ENCODE measurements at regions not wholly inside any gene's neighbourhood (a gene's known extent, or its start where the extent isn't known, plus 50 kb on each side); places are given as distances from the start of the nearest gene placed in this dataset.
"Not testable (repeated sequence)": the region's sequence is repeated elsewhere in the genome, so short reads cannot be mapped to it uniquely, and the experiment has no call there.

GRCh38 chr2:123359636-123360035 is 665.5 kb upstream of the CNTNAP5 start:
- no peak for DNase-seq

DNA sequence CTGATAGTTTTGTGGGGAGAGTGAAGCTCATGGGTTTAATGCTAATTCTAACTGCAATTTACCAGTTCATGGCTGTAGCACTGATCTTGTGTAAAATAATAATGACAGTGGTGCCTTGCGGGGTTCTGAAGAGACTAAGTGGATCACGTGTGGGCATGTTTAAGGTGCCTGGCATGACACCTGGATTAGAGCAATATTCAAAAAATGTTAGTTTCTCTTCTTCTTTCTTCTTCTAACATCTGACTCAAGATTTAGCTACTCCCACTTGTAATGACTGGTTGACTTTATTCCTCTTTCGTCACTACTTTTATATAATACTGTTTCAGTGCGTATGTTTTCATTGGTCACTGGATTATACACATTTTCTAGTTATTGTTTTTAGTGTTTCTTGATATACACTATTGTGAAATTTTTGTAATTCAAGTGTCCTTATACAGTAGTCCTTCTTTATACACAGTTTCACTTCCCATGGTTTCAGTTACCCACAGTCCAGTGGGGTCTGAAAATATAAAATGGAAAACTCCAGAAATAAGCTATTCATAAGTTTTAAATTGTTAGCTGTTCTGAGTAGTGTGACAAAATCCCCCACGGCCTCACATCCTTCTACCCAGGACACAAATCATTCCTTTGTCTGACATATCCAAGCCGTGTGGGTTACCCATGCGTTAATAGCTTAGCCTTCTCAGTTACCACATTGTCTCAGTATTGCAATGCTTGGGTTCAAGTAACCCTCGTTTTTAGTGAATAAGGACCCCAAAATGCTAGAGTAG is 662.2 kb upstream of the CNTNAP5 start:
- DNase-seq: no peak

GRCh38 chr2:123363826-123364225 is 661.3 kb upstream of the CNTNAP5 start:
- DNase-seq: no peak

DNA sequence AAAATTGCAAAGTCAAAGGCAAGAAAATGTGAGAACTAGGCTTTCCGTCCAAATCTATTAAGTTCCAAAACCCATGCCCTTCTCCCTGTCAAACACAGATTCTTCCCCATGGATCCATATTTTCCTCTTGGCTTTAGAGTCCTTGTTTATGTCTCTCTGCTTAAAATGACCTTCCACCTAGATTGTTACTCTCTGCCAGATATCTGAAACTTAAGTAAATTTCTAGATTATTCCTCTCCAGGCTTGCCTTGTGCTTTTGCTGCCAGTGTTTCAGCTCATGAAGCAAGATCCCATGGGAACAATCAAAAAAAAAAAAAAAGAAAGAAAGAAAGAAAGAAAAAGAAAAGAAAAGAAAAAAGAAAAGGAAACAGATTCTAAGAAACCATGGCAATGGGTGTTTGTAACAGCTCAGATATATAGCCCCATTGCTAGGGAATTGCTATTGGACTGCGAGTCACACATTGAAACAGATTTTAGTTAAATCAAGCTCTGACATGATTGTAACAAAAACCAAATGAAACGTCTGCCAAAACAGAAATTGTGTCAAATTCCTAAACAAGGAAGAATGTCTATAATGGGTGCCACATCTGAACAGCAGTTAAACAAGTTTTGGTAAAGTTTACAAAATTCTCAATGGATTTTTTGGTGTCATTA is 660.7 kb upstream of the CNTNAP5 start:
- no peak for DNase-seq

GRCh38 chr2:123366239-123366837 is 658.7 kb upstream of the CNTNAP5 start:
- DNase-seq: no peak

DNA sequence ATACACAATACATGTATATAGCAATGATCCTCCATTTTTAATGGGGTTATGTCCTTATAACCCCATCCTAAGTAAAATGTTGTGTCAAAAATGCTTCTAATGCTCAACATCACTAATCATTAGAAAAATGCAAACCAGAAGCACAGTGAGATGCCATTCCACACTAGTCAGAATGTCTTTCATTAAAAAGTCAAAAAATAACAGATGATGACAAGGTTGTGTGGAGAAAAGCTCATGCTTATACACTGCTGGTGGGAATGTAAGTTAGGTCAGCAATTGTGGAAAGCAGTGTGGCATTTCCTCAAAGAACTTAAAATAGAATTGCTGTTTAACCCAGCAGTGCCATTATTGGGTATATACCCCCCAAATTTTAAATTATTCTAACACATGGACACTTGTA is 654.9 kb upstream of the CNTNAP5 start:
- no peak for DNase-seq

DNA sequence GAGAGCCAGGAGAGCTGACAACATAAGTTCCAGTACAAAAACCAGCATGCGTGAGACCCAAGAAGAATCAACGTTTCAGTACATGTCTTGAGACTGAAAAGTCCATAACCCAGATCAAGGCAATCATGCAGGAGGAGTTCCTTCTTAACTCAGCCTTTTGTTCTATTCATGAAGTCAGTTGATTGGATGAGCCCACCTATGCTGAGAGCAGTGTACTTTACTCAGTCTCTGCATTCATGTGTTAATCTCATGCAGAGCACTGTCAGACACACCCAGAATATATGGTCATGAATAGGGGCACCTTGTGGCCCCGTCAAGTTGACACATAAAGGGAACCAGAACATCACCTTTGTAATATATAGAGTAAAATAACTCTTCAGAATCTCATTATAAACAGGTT is 653.6 kb upstream of the CNTNAP5 start:
- DNase-seq: no peak

DNA sequence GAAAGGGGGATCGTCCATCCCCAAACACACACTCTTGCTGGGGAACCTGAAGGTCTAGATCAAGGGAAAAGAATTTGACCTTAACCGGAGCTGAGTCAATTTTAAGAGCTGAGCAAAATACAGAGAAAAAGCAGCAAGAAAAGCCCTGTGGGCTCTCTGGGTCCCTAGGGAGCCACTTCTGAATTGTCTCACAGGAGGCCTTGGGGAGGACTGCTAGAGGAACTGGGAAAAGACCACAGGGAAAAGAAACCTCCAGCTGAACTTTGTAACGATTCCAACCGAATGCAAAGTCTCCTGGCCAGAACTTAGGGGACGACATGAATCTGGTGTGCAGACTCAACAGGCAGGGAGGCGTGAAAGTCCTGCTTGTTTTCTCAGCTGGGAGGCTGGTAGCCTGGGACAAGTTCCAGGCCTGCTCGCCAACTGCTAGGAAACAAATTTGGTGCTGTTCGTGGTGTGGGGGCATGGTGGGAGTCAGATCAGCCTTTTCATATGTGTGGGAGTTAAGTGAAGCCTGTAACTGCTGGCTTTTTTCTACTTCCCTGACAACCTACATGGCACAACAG is 644.6 kb upstream of the CNTNAP5 start:
- no peak for DNase-seq

DNA sequence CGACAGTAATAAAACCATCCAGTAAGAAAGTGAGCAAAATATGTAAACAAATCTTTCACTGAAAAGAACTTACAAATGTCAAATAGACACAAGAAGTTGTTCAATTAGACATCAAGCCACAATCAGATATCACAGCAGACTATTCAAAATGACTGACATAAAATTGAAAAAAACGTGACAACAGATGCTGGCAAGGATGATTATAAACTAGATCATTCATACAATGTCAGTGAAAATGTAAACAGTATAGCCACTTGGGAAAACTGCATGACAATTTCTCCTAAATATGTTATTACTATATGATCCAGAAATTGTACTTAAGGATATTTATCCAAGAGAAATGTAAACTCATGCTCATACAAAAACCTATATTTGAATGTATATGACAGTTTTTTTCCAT is 609.4 kb upstream of the CNTNAP5 start:
- no peak for DNase-seq

DNA sequence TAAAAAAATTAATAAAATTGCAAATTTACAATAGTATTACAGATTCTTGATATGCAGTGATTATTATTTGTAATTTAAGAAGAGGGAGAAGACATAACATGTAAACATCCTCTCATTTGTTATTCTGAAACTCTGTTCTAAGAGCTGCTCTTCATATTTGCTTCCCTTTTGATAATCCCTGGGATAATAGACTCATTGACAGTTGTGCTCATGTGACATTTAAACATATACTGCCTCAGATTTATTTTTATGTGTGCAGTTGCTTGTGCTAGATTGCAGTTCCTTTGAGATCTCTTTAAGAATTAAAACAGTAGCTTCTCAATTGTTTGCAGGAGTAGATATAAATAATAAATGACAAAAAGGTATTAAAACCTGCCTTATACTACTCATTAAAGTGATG is 605.1 kb upstream of the CNTNAP5 start:
- DNase-seq: no peak

DNA sequence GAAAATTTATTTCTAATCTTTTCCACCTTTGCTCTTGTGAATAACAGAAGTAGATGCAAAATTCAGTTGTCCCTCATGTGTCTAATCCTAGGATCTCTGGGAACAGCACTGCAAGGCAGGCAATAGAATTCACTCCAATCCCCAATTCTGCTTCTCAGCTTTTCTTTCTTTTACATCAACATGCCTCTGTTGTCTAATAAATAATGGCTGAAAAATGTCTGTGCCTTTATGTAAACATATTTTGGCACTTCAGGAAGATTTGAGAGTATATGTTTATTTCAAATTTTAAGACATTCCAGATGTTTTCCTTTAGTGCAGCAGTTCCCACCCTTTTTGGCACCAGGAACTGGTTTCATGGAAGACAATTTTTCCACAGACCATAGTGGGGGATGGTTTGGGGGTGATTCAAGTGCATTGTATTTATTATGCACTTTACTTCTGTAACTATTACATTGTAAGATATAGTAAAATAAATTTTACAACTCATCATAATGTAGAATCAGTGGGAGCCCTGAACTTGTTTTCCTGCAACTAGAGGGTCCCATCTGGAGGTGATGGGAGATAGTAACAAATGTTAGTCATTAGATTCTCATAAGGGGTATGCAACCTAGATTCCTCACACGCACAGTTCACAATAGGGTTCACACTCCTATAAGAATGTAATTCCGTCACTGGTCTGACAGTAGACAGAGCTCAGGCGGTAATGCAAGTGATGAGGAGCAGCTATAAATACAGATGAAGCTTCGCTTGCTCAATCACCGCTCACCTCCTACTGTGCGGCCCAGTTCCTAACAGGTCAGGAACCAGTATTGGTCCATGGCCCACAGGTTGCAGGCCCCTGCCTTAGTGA is 590.3 kb upstream of the CNTNAP5 start:
- no peak for DNase-seq

DNA sequence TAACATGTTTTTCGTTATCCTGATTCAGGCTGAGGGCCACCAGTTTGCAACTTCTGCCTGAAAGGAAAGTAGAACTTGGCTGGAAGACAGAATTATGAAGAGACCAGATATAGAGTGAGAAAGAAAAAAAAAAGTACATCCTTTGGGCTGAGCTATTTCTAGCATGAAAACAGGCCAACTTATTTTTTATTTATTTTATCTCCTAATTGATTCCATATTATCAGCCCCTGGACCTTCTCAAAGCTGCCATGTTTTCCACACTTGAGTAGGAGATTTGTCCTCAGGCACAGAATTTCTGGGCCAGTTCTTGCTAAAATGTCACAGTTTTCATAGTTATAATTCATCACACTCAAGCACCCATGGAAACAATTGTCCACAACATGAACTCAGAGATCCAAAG is 586.8 kb upstream of the CNTNAP5 start:
- DNase-seq: no peak

GRCh38 chr2:123438675-123439074 is 586.4 kb upstream of the CNTNAP5 start:
- DNase-seq: no peak

- no peak for DNase-seq
These were observed 576.3 kb upstream of the CNTNAP5 start for GRCh38 chr2:123448801-123449200.

DNA sequence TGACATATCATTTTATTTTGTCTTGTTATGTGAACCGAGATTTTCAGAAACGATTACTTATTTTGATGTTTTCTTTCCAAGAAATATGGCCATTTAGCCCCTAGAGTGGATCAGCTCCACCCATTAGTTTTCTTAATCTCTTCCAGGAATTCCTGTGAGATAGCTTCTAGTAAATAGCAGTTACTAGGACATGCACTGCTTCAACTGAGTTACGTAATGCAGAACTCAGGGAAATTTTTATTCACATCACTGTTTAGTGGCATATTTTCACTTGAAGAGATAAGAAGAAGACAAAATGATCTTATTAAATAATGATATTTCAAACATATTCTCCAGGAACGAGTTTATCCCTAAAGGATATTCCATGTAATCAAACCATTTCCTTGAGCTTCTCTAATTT is 573.5 kb upstream of the CNTNAP5 start:
- no peak for DNase-seq

DNA sequence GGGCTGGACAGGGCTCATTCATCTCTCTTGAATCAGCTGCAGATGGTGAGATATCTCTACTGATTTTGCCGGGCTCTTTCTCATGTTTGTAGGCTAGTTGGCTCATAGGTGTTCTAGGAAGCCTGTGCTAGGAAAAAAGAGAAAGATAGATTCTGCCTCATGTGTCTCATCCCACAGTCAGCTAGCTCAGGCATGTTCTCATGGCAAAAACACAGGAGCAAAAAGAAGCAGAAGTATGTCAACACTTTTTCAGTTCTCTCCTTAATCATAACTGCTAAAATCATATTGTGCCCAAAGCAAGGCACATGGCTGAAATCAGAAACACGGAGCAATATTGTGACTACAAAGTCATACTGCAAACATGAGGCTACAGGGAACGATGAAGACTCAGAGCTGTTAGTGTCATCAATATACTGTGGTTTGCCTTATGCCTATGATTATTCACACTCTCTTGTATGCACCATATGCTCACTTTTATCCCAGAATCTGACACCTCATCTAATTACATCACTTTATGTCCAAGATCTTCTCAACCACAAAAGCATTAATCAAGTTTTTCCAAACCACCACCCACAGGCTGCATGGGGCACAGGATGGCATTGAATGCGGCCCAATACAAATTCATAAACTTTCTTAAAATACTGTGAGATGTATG is 571.9 kb upstream of the CNTNAP5 start:
- DNase-seq: no peak

DNA sequence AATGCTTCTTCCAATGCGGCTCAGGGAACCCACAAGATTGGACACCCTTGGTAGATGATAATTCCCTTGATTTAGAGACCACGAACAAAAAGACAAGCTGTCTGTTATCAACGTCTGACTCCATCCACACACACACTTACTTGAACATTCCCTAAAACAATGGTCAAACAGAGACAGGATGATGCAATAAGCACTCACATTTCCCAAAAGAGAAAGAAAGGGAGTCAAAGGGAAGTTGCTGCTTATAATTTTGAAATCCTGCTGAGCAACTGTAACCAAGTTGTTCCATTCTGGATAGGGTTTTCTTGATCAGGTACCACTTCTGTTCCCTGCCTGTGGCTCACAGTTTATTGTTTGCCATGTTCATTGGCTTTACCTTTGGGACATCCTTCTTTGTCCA is 571.3 kb upstream of the CNTNAP5 start:
- no peak for DNase-seq

DNA sequence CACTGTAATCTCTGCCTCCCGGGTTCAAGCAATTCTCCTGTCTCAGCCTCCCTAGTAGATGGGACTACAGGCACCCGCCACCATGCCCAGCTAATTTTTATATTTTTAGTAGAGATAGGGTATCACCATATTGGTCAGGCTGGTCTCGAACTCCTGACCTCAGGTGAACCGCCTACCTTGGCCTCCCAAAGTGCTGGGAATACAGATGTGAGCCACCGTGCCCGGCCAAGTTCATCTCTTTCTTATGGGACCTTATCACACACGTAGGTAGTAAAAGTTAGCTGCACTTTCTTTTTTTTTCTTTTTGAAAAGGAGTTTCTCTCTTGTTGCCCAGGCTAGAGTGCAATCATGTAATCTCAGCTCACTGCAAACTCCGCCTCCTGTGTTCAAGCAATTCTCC is 569.9 kb upstream of the CNTNAP5 start:
- DNase-seq: not testable (repeated sequence)

- DNase-seq: no peak
These were observed 568.7 kb upstream of the CNTNAP5 start for GRCh38 chr2:123456416-123456815.

DNA sequence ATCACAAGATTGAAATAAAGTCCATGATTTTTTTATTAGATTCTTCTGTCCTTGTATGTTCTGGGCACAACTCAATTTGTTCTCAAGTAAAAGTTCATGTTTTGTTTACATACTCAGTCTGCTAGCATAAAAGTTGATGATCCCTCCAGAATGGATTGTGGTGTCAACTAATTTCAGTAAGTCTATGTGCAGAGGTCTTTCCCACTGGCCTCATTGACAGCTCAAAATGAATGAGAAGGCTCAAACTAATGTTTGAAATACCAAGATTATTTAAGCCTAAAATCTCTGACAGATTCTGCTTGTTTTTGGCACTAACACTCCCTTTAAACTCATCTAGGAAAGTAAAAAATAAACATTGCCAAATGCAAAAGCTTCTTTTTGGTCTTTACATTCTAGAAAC is 561.2 kb upstream of the CNTNAP5 start:
- DNase-seq: no peak

DNA sequence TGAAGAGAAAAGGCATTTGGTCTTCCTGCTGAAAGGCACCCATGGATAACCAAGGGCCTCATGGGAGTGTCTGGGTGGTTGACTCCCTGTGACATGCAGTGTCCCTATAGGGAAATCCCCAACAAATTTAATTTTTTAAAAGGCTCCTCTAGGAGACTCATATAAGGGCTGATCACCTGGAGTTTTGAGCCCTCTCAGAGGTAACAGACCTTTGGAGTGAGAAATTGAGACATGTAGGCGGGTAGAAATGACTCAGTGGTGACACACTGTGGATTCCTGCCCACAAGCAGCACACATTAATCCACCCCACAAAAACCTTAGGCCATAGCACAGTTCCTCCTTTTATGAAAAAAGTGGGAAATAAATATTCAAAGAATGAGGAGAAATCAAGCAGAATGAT is 557.0 kb upstream of the CNTNAP5 start:
- DNase-seq: no peak

DNA sequence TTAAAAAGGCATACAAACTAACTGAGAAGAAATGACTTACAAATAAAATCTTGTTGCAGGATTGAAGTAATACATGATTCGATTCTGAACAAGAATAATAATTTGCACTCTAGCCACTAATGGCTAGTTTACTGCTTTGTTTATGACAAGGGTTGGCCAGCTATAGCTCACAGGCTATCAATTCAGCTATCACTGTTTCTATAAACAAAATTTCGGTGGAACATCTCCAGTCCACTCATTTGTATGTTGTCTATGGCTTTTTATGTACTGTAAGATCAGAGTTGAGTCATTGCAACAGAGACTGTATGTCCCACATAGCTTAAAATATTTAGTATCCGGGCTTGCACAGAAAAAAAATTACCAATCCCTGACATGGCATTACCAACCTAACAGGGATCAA is 543.7 kb upstream of the CNTNAP5 start:
- no peak for DNase-seq

DNA sequence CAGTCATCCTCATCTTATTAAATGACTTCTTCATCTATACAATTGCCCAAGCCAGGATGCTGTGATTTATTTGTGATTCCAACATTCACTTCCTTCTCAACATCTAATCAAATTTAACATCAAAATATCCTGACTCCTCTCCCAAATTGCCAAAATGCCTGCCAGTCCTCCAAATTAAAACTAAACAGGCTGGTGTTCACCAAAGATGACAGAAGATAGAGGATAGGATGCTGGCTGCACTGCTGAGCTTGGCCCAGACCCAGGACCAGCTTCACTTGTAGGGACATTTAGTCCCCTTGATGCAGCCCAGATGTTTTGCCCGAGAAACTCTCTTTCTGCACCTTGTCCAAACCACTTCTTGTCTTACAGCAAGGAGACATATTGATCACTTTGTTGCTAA is 540.0 kb upstream of the CNTNAP5 start:
- no peak for DNase-seq
